MM.1S (cell line): ENCODE measurements at regions not wholly inside any gene's neighbourhood (a gene's known extent, or its start where the extent isn't known, plus 50 kb on each side); places are given as distances from the start of the nearest gene placed in this dataset.

Source experiments
- DNase-seq: peaks from one replicate; pipeline ENCODE4 v3.0.0-alpha.2; 2015
- H2AFZ ChIP-seq: fragments of 300-600 bp; sonication (generic); 2 replicates; pipeline ENCODE4 v1.6.0; 2016; ENCODE audit warnings: antibody characterized with exemption, low read length
- H3F3A ChIP-seq: fragments of 300-600 bp; sonication (generic); 2 replicates; pipeline ENCODE4 v1.6.1; 2016; ENCODE audit warnings: mild to moderate bottlenecking, antibody characterized with exemption, low read length, moderate library complexity, mixed read lengths; ENCODE audit not compliant: insufficient read depth
- H3K27ac ChIP-seq: fragments of 300-600 bp; sonication (generic); 2 replicates; pipeline ENCODE4 v1.5.1; 2016; ENCODE audit warnings: mild to moderate bottlenecking, low read length
- H3K27me3 ChIP-seq: fragments of 300-600 bp; sonication (generic); replicated peaks from 2 replicates; pipeline ENCODE4 v1.6.0; 2016; ENCODE audit warnings: low read length; ENCODE audit not compliant: insufficient read depth
- H3K36me3 ChIP-seq: fragments of 300-600 bp; sonication (generic); replicated peaks from 2 replicates; pipeline ENCODE4 v1.6.1; 2016; ENCODE audit warnings: mild to moderate bottlenecking, low read length, mixed read lengths; ENCODE audit not compliant: insufficient read depth
- H3K4me1 ChIP-seq: fragments of 300-600 bp; sonication (generic); 2 replicates; pipeline ENCODE4 v1.6.1; 2016; ENCODE audit warnings: low read length, mixed read lengths
- H3K4me2 ChIP-seq: fragments of 300-600 bp; sonication (generic); 2 replicates; pipeline ENCODE4 v1.6.0; 2016; ENCODE audit warnings: low read depth, low read length
- H3K4me3 ChIP-seq: fragments of 300-600 bp; sonication (generic); 2 replicates; pipeline ENCODE4 v1.5.1; 2016; ENCODE audit warnings: low read length, mixed read lengths
- H3K79me2 ChIP-seq: fragments of 300-600 bp; sonication (generic); 2 replicates; pipeline ENCODE4 v1.6.1; 2016; ENCODE audit warnings: mixed run types, low read length, mixed read lengths
- H3K9ac ChIP-seq: fragments of 300-600 bp; sonication (generic); 2 replicates; pipeline ENCODE4 v1.6.1; 2016; ENCODE audit warnings: low read length, mixed read lengths
- H3K9me2 ChIP-seq: fragments of 300-600 bp; sonication (generic); replicated peaks from 2 replicates; pipeline ENCODE4 v1.6.1; 2016; ENCODE audit warnings: mild to moderate bottlenecking, low read length, mixed read lengths; ENCODE audit not compliant: insufficient read depth
- H3K9me3 ChIP-seq: fragments of 300-600 bp; sonication (generic); replicated peaks from 2 replicates; pipeline ENCODE4 v1.6.1; 2016; ENCODE audit warnings: mild to moderate bottlenecking, low read length, mixed read lengths; ENCODE audit not compliant: insufficient read depth
- H4K20me1 ChIP-seq: fragments of 300-600 bp; sonication (generic); 2 replicates; pipeline ENCODE4 v1.6.1; 2016; ENCODE audit warnings: mild to moderate bottlenecking, low read length, moderate library complexity, mixed read lengths; ENCODE audit not compliant: insufficient read depth
- CTCF ChIP-seq: fragments of 300-600 bp; sonication (generic); IDR thresholded peaks from 2 replicates; pipeline ENCODE4 v1.5.1; 2016; ENCODE audit warnings: antibody characterized with exemption, low read length, mixed read lengths
- EZH2 ChIP-seq: fragments of 300-600 bp; sonication (generic); optimal IDR thresholded peaks from 2 replicates; pipeline ENCODE3; 2017; ENCODE audit warnings: low read depth, mild to moderate bottlenecking, antibody characterized with exemption, low read length, mixed read lengths
- EZH2phosphoT487 ChIP-seq: fragments of 300-600 bp; sonication (generic); IDR thresholded peaks from 2 replicates; pipeline ENCODE4 v1.6.1; 2018; ENCODE audit warnings: antibody characterized with exemption, low read length

GRCh38 chr5:45826055-45826454 lies 129.9 kb upstream of the HCN1 start:
- Histone ChIP-seq H2AFZ (0 out of 2 replicates have a peak overlapping the region, but pooled peaks have one; percentile 12), H3K9me3 (no peaks in the 10 kb centered on the region), H3K4me1 (peaks cover 30% of the 10 kb centered on the region), H3K4me2 (peak overlapping the region; percentile 33; the same call in 1 of the 2 replicates), H4K20me1 (no peaks in the 10 kb centered on the region), H3K4me3 (no peak overlapping the region), H3F3A (peaks cover 6% of the 10 kb centered on the region; the same call in 1 of the 2 replicates), H3K27me3 (no peaks in the 10 kb centered on the region), H3K79me2 (no peaks in the 10 kb centered on the region), H3K9ac (no peak overlapping the region), H3K36me3 (no peaks in the 10 kb centered on the region), H3K27ac (peak overlapping the region; percentile 66; the same call in 1 of the 2 replicates), H3K9me2 (no peaks in the 10 kb centered on the region)
- DNase-seq = peak; percentile 75
- TF ChIP-seq CTCF = no peak
- no peak for TF ChIP-seq EZH2
- no peak for TF ChIP-seq EZH2phosphoT487

- Histone ChIP-seq H3K27ac (no peak overlapping the region), H3K9me2 (no peaks in the 10 kb centered on the region), H2AFZ (no peak overlapping the region), H3K4me1 (no peaks in the 10 kb centered on the region), H3K9me3 (no peaks in the 10 kb centered on the region), H3F3A (no peaks in the 10 kb centered on the region), H3K4me3 (no peak overlapping the region), H4K20me1 (no peaks in the 10 kb centered on the region), H3K9ac (no peak overlapping the region), H3K36me3 (no peaks in the 10 kb centered on the region), H3K27me3 (no peaks in the 10 kb centered on the region), H3K79me2 (no peaks in the 10 kb centered on the region), H3K4me2 (no peak overlapping the region)
- DNase-seq = no peak
- TF ChIP-seq CTCF (no peak), EZH2phosphoT487 (no peak), EZH2 (no peak)
These were observed 104.2 kb upstream of the HCN1 start for GRCh38 chr5:45800331-45800730.

- no peak for TF ChIP-seq CTCF
- H3K27me3 ChIP-seq = no peaks in the 10 kb centered on the region
These were observed 103.2 kb upstream of the HCN1 start for GRCh38 chr5:45799388-45799787.

More at GRCh38 chr5:45799388-45799787, 103.2 kb upstream of the HCN1 start:
- H3K4me1 ChIP-seq = peaks cover under 1% of the 10 kb centered on the region
- DNase-seq = no peak
- no peak overlapping the region for H3K9ac ChIP-seq
- H3K27ac ChIP-seq = no peak overlapping the region
- H3K9me2 ChIP-seq = no peaks in the 10 kb centered on the region
- H3K4me3 ChIP-seq = no peak overlapping the region
- no peaks in the 10 kb centered on the region for H3K9me3 ChIP-seq
- H3K36me3 ChIP-seq = no peaks in the 10 kb centered on the region
- no peak overlapping the region for H2AFZ ChIP-seq
- H3K79me2 ChIP-seq = no peaks in the 10 kb centered on the region
- H3F3A ChIP-seq = no peaks in the 10 kb centered on the region
- no peaks in the 10 kb centered on the region for H4K20me1 ChIP-seq
- no peak overlapping the region for H3K4me2 ChIP-seq
